Fibroblast of the aortic adventitia (primary cell): ENCODE measurements at regions not wholly inside any gene's neighbourhood (a gene's known extent, or its start where the extent isn't known, plus 50 kb on each side); places are given as distances from the start of the nearest gene placed in this dataset.
"Not testable (repeated sequence)": the region's sequence is repeated elsewhere in the genome, so short reads cannot be mapped to it uniquely, and the experiment has no call there.

Source experiments
- DNase-seq: peaks from one replicate; pipeline ENCODE4 v3.0.0-alpha.2; 2010; ENCODE audit warnings: low read depth
- H3K4me3 ChIP-seq: 2 replicates; pipeline ENCODE4 v1.5.1; 2011; ENCODE audit warnings: low read depth, mild to moderate bottlenecking, control low read depth, low read length, moderate library complexity
- TF ChIP-seq, protein P1 (sequence below): IDR thresholded peaks from 2 replicates; pipeline ENCODE4 v1.5.1; 2011; ENCODE audit warnings: mild to moderate bottlenecking, low read length, control low read depth, inconsistent platforms; ENCODE audit not compliant: insufficient read depth

DNA sequence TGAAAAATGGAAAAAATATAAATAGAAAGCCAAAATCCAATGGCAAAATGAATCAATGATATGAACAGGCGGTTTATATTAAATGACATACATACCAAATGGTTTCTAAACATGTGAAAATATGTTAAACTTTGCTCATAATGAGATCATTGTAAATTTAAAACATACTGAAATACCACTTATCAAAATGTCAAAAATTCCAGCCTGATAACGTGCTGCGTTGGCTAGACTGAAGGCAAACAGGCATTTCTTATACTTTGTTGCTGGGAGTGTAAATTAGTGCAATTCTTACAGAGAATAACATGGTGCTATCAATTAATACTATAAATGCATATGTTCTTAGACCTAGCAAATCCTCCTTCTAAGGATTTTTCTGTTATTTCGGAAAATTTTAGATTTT, 225.8 kb upstream of the FAM3C start:
- TF ChIP-seq, protein P1, sequence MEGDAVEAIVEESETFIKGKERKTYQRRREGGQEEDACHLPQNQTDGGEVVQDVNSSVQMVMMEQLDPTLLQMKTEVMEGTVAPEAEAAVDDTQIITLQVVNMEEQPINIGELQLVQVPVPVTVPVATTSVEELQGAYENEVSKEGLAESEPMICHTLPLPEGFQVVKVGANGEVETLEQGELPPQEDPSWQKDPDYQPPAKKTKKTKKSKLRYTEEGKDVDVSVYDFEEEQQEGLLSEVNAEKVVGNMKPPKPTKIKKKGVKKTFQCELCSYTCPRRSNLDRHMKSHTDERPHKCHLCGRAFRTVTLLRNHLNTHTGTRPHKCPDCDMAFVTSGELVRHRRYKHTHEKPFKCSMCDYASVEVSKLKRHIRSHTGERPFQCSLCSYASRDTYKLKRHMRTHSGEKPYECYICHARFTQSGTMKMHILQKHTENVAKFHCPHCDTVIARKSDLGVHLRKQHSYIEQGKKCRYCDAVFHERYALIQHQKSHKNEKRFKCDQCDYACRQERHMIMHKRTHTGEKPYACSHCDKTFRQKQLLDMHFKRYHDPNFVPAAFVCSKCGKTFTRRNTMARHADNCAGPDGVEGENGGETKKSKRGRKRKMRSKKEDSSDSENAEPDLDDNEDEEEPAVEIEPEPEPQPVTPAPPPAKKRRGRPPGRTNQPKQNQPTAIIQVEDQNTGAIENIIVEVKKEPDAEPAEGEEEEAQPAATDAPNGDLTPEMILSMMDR: no peak
- H3K4me3 ChIP-seq: no peak overlapping the region
- DNase-seq: peak; percentile 39

DNA sequence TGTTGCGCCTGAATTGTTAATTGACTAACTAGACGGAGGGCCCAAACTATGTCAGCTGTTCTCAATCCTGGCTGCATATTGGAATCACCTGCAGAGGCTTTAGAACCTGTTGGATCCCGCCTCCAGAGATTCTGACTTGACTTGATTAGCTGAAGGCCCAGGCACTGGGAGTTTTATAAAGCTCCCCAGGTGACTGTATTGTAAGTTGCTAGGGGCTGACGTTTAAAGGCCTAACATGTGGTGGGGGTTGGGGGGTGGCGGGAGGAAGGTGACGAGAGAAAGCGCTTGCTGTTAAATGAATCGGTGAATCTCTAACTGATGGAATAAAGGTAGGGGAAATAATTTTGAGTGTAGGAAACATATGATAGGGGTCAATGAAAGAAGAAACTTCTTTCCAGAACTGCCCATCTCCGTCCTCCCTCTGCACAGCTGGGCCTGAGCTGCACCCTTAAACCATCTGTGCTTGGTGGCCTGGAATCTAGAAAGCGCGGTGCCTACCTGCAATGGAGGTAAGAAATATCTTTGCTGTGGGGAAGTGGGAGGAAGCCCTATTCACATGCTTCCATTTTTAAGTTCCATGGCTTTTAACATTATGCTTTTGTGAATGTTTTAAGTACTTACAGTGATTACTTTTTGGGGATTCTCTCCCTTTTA, 225.0 kb upstream of the FAM3C start:
- no peak overlapping the region for H3K4me3 ChIP-seq
- no peak for DNase-seq
- TF ChIP-seq, protein P1: no peak

DNA sequence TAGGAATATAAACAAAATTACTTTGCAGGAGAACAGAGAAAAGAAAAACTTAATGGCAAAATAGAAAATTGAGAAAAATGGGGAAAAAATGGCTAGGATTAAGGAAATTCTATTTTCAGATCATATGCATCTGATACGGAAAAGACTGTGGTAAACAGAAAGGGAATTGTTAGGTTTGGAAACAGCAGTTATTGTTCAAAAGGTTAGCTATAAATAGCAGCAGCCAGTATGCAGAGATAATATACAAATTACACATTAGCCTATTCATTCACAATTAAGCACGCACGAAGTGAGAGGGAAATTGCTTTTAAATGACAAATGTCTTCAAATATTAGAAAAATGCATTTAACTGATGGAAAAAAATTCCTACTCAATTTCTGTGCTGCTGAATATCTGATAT, 224.1 kb upstream of the FAM3C start:
- TF ChIP-seq, protein P1: no peak
- no peak overlapping the region for H3K4me3 ChIP-seq
- no peak for DNase-seq

DNA sequence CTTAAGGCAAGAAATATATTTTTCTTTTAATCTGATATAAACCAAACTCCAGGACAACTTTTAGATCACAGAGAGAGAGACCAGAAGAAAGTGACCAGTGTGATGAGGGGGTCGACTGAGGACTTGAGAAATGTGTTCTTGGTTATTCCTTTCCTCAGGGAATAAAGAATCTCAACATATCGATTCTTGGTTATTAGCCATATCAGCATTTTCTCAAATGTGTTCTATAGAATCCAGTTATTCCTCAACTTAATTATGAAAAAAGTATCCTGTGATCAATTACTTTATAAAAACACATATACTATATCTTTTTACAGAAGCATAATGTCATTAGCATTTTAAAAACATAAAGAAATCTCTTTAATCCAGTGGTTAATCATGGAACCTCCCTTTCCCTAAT, 222.1 kb upstream of the FAM3C start:
- TF ChIP-seq, protein P1: no peak
- no peak for DNase-seq
- no peak overlapping the region for H3K4me3 ChIP-seq

DNA sequence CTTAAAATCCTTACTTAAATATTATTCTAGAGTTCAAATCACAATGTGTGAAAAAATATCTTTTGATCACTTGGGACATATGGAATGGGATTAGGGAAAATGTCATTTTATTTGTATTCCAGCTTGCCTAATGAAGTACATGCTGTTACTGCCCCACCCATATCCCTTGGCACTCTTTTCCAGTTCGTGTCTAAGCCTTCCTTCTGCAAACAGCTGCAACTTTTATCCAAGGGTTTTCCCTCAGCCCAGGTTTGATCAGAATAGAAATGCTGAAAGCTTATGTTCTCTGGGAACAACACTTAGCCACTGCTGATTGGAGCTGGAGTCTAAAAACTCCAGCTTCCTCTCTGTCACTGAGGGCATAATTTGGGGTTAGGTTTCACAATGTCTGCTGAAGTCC, 214.1 kb upstream of the FAM3C start:
- no peak overlapping the region for H3K4me3 ChIP-seq
- peak; percentile 51 for DNase-seq
- TF ChIP-seq, protein P1: no peak

DNA sequence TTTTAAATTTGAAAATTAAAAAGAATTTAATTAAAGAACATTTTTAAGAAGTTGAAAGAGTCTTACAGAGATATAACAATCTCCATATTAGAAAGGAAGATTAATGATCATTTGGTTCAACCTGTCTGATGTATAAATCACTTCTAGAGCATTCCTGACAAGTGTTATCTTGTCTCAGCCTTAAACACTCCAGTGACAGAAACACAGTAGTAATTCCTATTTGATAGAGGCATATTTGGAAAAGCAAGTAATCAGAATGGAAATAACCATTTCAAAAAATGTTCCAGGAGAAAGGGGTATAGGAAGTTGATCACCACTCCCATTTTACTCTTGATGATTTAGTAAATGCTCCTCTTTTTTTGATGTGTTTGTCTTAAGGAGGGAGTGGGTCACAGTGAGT, 213.1 kb upstream of the FAM3C start:
- DNase-seq: no peak
- H3K4me3 ChIP-seq: no peak overlapping the region
- TF ChIP-seq, protein P1: no peak

DNA sequence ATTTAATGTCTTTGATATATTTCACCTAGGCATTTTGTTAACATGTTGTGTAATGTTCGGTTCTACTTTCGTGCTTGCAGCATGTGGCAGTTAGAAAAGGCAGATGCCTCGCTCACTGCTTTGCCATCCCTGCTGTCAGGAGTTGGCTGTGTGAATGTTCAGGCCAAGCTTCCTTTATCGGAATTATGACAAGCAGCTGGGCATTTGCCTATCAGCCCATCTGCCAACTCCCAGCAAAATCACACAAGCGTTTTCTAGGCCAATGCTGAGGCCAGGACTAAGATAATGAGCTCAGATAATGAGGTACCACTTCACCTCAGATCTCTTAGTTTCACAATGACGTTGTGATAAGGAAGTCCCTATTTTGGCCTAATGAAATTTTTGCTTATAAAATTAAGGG, 212.7 kb upstream of the FAM3C start:
- TF ChIP-seq, protein P1: no peak
- H3K4me3 ChIP-seq: no peak overlapping the region
- DNase-seq: no peak

DNA sequence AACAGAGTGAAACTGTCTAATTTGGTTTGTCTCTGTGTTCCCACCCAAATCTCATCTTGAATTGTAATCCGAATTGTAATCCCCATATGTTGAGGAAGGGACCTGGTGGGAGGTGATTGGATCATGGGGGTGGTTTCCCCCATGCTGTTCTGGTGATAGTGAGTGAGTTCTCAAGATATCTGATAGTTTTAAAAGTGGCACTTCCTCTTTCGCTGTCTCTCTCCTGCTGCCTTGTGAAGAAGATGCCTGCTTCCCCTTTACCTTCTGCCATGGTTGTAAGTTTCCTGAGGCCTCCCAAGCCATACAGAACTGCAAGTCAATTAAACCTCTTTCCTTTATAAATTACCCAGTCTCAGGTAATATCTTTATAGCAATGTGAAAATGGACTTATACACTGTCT, 212.1 kb upstream of the FAM3C start:
- not testable (repeated sequence) for H3K4me3 ChIP-seq, DNase-seq
